Omental fat pad (tissue), 3 donors: ENCODE measurements at regions not wholly inside any gene's neighbourhood (a gene's known extent, or its start where the extent isn't known, plus 50 kb on each side); places are given as distances from the start of the nearest gene placed in this dataset.

ENCODE experiments used
- ATAC-seq: fragments of 150-250 bp; one replicate; pipeline ENCODE4 v1.9.1; 2016; ENCODE audit warnings: mild to moderate bottlenecking, moderate library complexity; ENCODE audit not compliant: low FRiP score
- DNase-seq: peaks from one replicate; pipeline ENCODE4 v3.0.0-alpha.2; 2019; ENCODE audit warnings: low spot score
- CTCF ChIP-seq, 3 donors: fragments of 450-650 bp; IDR thresholded peaks; one replicate each; pipeline ENCODE4 v1.5.1; 2016 to 2017; ENCODE audit warnings: antibody characterized with exemption in 3 of 3, mild to moderate bottlenecking in 3 of 3, moderate library complexity in 2 of 3

- no peak for DNase-seq
- ATAC-seq = no peak
- no peak for TF ChIP-seq CTCF (IDR thresholded peaks at IDR 0.05)
Observed at GRCh38 chr4:137193564-137193963, 338.7 kb downstream of the PCDH18 start.

GRCh38 chr4:137181293-137181899, 350.9 kb downstream of the PCDH18 start:
- ATAC-seq = no peak
- no peak for TF ChIP-seq CTCF (IDR thresholded peaks at IDR 0.05)

GRCh38 chr4:137180349-137180748, 351.9 kb downstream of the PCDH18 start:
- DNase-seq = no peak
- no peak for ATAC-seq
- TF ChIP-seq CTCF (IDR thresholded peaks at IDR 0.05) = no peak

More at GRCh38 chr4:137181293-137181899, 350.9 kb downstream of the PCDH18 start:
- DNase-seq = no peak

GRCh38 chr4:137156807-137157206, 375.5 kb downstream of the PCDH18 start:
- no peak for TF ChIP-seq CTCF (IDR thresholded peaks at IDR 0.05)
- no peak for ATAC-seq
- no peak for DNase-seq

- no peak for ATAC-seq
- TF ChIP-seq CTCF (IDR thresholded peaks at IDR 0.05) = no peak
Observed at GRCh38 chr4:137156054-137156453, 376.2 kb downstream of the PCDH18 start.

GRCh38 chr4:137131201-137131600, 401.1 kb downstream of the PCDH18 start:
- TF ChIP-seq CTCF (IDR thresholded peaks at IDR 0.05) = no peak
- no peak for DNase-seq

More at GRCh38 chr4:137156054-137156453, 376.2 kb downstream of the PCDH18 start:
- no peak for DNase-seq

GRCh38 chr4:137129845-137130244, 402.4 kb downstream of the PCDH18 start:
- DNase-seq (no peak), ATAC-seq (no peak)
- TF ChIP-seq CTCF (IDR thresholded peaks at IDR 0.05) = no peak

More at GRCh38 chr4:137131201-137131600, 401.1 kb downstream of the PCDH18 start:
- ATAC-seq = no peak
